GM21786 (cell line): ENCODE measurements at regions not wholly inside any gene's neighbourhood (a gene's known extent, or its start where the extent isn't known, plus 50 kb on each side); places are given as distances from the start of the nearest gene placed in this dataset.
A peak's percentile ranks its signal among the peaks of the same experiment; 100 is the strongest.
"Not testable (repeated sequence)": the region's sequence is repeated elsewhere in the genome, so short reads cannot be mapped to it uniquely, and the experiment has no call there.

Source experiments
- ATAC-seq: cut with Tn5 transposase; IDR thresholded peaks from one replicate; pipeline ENCODE4 v1.9.1; 2021; ENCODE audit not compliant: unreplicated experiment

DNA sequence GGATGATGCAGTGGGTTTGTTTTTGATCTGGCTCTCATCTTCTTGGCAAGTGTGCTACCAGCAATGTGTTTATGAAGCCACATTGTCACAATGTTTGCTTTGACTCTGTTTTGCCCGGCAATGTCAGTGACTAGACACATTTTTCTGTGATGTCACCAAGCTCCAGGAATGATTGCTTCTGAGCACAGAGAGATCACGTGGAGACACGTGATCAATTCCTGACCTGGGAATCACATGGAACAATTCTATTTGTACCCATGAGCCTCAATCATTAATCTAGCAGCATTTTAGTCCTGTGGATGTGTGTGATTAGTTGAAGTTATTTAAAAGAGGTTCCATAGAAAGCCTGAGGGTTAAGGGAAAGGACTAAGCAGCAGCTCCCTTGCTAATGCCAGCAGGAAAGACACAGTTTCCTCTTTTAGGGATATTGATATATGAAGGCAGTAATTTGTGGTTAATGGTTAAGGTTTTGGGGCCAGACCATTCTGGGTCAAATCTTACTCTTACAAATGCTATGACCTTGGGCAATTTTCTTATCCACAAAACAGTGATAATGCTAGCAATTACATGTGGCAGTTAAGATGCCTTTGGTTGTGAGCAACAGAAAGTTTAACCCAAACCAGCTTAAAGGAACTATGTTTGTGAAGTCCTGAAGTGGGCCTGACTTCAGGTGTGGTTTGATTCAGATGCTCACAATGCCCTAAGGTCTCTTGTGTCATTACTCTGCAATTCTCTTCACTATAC, 59.0 kb downstream of the FASLG start:
- ATAC-seq = no peak

DNA sequence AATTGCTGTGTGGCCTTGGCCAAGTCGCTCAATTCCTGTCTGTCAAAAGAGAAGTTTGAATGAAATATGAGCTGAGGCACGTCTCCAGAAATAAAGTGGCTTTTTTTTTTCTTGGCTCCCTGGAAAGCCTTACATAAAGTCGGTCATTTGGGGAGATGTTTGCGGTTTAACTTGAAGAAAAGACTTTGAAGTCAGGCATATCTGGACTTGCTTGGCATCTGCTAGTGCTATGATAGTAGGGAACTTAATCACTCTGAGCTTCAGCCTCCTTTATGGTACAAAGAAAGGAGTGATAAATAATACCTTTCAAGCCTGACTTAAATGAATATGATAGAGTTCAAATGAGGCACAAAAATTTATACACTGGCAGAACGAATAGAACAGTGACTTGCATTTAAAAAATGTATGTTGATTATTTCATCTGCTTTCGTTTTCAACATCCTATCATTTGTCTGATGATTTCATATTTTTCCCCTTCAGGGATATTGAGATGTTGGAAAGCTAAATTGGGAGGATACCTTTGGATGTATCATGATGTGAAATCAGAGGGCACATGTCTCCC, 60.2 kb downstream of the FASLG start:
- no peak for ATAC-seq

DNA sequence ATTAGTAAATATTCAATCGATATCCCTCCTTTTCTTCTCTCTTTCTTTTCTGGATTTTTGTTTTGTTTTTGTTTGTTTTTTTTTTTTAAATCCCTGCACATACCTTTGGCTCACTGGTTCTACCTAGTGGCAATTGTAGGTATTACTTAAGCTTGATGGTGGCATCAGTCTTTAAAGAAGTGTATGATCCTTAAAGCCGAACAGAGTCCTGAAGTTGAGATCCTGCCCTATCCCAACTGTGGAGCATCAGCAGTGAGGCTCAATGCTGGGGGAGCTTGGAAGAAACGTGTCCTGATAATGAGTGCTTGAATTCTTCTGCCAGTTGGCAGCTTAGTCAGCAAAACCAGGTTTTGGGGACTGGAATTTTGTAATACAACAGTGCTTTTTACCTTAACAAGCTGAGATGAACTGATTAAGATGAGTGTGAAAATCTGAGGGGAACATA, 60.8 kb downstream of the FASLG start:
- ATAC-seq = no peak

DNA sequence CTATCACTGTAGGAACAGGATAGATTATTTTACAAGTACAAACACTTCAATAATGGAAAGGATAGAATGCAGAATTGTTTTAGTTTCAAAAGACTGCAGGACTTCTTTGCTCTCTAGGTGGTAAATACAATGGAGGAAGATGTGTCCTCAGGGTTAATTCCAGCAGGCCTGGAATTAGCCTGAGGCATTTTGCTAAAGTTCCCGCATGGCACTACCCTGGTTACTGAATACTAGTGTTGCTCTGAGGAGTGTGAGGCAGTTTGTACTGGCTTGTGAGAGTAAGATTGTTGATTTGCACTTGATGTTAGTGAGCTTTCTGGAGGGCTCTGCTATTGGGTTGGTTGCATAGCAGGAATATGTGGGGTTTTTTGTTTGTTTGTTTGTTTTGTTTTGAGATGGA, 61.4 kb downstream of the FASLG start:
- no peak for ATAC-seq

DNA sequence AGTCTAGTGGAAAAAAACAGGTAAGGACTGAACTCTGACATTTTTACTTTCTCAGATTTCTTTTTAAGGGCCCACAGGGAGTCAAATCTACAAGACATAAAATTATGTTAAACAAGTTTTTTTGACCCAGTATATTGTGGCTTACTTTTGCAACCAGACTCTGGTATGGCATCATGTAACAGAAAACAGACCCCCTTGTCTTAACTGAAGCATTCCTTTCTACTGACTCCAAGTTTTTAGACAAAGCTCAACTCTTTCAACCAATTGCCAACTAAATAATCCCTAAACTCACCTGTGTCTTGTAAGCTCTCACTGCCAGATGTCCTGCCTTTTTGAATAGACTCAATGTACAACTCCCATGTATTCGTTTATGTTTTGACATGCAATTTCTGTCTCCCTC, 64.3 kb downstream of the FASLG start:
- ATAC-seq = no peak

DNA sequence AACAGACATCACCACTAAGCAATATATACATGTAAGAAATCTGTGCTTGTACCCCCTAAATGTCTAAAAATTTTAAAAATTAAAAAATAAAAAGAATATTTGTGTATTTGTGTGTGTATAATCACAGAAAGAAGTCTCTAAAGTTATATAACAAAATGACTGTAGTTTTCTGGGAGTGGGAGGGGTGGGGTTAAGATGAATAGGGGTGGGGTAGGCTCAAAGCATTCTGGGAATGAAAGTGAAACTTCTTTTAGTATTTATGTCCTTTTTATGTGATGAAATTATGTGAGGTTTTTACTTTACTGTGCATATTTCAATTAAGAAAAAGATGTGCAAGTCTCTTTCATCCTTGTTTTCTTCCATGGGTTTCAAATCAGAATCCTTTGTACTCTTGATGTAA, 65.3 kb downstream of the FASLG start:
- no peak for ATAC-seq

DNA sequence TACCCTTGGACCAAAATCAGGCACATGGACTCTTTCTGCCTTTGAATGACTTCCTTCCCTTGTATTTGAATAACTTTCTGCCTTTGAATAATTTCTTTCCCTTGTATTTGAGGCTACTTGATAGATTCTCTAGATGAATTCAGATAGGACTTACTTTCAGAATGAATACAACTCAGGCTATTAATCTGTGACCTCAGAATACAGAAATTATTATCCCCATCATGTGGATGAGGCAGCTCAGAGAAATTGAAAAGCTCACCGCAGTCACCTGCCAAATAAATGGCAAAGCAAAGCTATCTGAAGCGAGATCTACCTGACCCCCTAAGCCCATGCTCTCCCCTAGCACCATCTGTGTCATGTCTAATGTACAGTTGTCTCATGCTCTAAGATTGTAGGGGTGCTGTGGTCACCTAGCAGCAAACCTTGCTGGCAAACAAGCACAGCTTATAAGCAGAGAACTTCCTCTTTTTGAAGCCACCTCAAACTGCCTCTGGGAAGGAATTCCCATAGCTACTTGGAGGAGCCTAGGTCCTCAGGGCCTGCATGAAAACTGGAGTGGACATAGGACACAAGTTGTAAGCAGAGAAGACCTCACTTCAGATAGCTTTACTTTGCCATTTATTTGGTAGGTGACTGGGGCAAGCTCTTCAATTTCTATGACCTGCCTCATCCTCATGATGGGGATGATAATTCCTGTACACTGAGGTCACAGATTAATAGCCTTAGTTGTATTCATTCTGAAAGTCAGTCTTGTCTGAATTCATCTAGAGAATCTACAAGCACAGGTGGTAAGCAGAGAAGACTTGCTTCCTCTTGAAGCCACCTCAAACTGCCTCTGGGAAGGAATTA, 66.1 kb downstream of the FASLG start:
- peak; percentile 75 for ATAC-seq

DNA sequence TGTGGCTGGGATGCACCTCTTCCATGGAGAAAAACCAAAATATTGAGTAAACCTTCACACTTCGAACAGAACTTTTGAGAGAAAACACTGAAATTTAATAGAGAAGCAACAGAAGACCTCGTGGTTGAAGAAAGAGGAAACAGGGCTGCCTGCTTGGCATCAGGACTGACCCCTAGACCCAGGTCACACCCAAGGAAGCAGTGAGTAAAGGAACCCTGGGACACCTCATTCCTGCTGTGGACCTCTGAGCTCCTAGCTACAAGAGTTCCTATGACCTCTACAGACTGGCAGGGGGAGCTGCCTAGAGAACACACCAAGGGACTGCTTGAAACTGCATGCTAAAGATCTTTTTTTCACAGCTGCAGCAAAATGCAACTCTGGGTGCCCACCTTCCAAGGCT, 67.8 kb downstream of the FASLG start:
- no peak for ATAC-seq

DNA sequence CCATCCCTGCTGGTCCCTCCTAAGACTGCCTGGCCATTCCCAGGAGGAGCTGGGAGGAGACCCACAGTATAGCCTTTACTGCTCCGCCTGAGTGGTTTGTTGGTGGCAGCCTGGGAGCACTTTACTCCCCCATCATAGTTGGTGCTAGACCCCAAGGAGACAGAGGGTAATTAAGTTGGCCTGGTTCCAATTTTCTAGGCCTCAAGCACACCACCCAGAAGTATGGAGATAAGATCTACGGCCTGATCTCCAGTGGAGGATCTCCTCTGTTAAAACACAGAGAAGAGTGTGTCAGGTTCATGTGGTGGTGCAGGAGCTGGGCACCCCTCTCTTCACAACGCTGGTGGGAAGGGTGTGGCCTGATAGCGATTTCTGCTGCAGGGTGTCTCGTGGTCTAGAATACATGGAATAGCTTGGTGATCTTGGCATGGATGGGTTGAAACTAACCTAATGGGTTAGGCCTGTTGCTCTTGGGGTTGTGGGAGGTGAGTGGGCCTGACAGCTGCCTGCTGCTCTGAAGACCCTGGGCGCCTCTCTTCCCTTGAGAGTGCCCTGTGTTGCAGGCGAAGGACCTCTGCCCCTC, 68.5 kb downstream of the FASLG start:
- no peak for ATAC-seq

DNA sequence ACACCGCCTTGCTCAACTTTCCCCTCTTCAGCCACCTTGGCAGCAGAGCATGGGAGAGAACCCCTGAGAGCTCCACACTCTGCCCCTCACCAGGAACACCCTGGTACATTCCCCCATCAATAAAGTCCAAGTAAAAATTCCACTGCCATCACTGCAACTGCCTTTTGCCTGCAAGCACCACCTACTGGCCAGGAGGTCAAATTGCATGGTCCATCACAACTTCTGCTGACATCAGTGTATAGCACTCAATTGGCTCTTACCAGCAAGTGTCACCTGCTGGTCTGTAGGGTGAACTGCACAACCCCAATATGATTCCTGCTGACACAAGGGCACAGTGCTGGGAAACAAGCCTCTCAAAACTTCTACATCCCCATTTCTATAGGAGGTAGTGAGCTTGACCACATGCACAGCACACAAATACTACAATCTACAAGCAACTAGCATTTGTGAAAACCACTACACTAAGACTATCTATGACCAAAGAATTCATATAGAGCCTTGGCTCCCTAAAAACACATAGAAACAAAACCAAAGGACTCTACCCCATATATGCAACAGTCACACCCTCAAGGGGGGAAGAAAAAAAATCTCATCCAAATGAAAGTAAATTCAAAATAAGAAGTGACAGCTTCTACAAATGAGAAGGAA, 69.2 kb downstream of the FASLG start:
- ATAC-seq = peak; percentile 43

DNA sequence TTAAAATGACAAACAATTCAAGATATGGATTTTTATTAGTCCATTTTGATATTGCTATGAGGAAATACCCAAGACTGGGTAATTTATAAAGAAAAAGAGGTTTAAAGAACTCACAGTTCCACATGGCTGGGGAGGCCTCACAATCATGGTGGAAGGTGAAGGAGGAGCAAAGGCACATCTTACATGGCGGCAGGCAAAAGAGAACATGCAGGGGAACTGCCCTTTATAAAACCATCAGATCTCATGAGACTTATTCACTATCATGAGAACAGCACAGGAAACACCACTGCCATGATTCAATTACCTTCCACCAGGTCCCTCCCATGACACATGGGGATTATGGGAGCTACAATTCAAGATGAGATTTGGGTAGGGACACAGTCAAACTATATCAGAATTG, 69.8 kb downstream of the FASLG start:
- ATAC-seq = not testable (repeated sequence)

DNA sequence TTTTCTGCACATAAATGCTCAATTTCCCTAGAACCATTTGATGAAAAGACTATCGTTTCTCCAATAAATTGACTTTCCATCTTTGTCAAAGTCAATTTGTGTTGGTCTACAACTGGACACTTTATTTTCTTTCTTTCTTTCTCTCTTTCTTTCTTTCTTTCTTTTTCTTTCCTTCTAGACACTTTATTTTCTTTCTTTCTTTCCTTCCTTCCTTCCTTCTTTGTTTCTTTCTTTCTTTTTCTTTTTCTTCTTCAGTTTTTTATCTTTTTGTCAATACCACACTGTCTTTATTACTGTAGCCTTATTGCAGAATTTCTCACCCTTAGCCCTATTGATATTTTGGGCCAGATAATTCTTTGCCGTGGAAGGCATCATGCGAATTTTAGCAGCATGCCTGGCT, 73.5 kb downstream of the FASLG start:
- no peak for ATAC-seq

DNA sequence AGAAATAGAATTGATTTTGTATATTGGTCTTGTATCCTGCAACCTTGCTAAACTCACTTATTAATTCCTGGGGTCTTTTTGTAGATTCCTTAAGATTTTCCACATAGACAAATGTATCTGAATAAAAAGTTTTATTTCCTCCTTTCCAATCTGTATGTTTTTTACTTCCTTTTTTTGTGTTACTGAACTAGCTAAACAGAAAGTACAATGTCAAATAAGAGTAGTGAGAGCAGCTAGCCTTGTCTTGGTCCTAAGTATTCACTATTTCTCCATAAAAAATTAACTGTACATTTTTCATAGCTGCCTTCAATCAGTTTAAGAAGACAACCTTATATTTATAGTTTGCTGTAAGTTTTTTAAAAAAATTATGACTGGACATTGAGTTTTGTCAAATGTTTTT, 74.9 kb downstream of the FASLG start:
- ATAC-seq = no peak

DNA sequence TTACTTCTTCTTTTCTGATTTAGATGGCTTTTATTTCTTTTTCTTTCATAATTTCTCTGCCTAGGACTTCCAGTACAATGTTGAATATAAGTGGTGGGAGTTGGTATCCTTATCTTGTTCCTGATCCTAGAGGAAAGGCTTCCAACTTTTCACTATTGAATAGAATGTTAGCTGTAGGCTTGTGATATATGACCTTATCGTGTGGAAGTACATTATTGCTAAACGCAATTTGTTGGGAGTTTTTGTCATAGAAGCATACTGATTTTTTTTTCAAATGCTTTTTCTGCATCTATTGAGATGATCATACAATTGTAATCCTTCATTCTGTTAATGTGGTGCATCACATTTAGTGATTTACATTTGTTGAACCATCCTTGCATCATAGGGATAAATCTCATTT, 79.5 kb downstream of the FASLG start:
- no peak for ATAC-seq

DNA sequence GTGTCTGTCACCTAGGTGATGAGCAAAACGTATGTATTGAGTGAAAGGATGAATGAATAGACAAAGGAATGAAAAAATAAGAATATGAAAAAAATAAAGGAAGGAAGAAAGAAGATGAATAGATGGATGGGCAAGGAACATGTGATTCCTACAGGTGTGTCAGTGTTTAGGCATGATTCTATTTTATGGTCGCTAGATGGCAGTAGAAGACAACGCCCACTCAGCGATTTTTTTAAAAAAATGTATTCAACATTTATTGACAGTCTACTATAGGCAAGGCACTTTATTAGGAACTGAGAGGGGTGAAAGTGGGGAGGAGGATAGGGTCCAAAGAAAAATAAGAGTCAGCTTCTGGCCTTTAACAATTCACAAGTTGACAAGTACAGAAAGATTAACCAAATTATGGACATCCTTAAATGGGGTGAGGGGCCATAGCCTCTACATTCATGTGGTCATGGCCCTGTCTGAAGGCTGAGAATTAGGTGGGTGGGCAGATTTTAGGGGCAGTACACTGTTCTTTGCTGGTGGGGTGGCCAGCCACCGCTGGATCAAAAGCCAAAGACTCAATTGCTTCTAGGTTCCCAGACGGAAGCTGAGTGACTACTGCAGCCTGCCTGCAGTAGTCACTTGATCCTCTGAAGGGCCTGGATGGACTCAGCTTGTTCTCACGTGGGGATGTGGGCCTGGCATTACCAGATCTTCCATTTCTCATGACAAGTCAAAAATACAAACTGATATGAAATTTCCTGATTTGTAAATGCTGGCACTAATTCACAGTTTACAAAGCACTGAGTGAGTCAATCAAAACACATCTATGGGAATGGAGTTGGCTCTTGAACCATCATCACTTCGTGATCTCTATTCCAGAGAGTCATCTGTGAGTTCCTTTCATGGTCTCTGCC, 83.9 kb downstream of the FASLG start:
- ATAC-seq = no peak

DNA sequence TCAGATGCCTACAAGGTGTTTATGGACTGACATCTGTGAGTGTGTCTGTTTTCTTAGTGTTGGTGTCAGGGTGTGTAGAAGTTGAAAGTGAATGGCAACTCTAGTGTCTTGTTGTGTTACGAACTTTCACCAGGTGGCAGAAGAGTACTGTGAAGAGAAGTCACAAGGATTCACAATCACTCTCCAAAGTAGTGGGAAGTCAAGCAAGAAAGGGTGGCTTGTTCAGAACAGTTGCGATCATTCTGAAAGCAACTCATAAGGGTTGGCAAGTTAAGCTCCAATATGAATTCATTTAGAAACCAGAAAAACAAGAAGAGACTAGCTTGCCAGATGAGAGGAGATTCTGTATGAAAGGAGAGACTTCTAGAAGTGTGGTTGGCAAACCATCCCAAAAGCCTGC, 86.1 kb downstream of the FASLG start:
- peak; percentile 65 for ATAC-seq

DNA sequence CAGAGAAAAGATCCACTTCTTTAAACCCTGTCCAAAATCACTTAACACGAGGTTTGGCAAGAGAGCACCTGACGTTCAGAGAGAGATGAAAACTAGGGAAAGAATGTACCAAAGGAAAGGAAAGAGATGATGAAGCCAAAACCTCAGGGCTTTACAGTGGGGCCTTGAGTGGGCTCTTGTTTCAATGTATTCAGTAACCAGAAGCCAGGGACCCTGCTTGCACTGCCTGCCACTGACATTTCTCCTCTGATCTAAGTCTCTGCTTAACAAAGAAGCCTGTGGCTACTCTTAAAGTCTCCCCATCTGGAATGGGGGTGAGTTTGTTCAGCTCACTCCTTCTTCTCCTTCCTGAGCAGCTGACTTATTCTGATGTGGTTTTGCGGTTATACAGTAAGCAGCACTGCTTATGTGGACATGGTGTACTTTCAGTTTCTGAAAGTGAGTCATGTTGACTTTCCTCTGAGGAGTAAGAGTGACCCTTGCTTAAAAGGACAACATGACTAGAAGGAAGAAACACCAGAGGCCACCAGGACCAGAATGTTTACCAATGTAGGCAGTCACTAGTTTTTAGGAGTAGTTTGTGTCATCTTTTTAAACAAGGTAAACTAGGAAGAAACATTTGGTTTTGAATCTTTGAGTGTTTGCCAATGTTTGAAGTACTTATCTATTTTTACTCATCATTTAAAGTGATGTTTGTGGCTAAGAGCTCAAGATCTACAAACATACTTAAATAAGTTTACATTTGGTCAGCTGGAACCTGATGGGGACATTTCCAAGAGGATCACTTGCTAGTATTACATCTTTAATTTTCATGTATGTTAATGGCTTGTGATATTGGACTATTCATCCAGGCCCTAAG, 87.4 kb downstream of the FASLG start:
- peak; percentile 88 for ATAC-seq

DNA sequence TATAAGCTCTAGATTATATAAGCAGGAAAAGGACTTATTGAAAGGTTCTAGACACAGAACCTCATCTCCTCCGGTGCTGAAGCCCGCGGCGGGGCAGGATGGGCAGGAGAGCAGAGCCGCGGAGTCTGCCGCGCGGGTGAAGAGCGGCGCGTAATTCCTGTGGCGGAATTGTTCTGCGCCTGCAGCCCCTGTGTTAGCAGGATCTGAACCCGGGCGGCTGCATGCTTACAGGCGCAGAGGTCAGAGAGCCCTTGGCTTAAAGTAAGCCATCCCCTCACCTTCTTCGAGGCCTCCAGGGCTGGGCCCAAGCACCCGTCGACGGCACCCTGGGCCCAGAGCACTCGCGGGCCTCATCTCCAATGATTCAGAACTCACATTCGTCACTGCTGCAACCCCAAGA, 89.3 kb downstream of the FASLG start:
- no peak for ATAC-seq

DNA sequence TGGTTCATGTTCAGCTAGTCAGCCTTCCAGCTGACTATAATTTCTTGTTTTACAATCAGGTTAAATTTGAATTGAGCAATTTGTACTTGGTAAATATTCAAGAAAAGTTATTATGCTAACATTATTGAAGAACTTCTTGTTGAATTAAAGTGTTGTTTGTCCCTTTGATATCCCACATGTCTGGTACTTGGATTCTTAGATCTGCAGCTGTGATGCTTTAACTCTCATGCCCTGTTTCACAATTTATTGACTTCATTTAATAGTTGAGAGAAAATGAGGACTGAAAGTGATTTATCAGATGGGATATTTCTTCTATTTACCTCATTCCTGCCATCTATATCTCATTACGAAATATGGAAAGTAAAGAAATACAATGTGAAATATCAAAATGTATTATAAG, 92.8 kb downstream of the FASLG start:
- ATAC-seq = no peak
